Activated T-cell treated with anti-CD3 and anti-CD28 coated beads, Interleukin-2, amount 50 U/mL, for 48 hours (primary cell): ENCODE measurements at regions not wholly inside any gene's neighbourhood (a gene's known extent, or its start where the extent isn't known, plus 50 kb on each side); places are given as distances from the start of the nearest gene placed in this dataset.
"Not testable (repeated sequence)": the region's sequence is repeated elsewhere in the genome, so short reads cannot be mapped to it uniquely, and the experiment has no call there.

ENCODE experiments used
- DNase-seq, 2 experiments: peaks; one replicate each; pipeline ENCODE4 v3.0.0-alpha.2; 2020

- no peak for DNase-seq
Measured at GRCh38 chr6:144479991-144480390, 194.9 kb downstream of the UTRN start.

DNA sequence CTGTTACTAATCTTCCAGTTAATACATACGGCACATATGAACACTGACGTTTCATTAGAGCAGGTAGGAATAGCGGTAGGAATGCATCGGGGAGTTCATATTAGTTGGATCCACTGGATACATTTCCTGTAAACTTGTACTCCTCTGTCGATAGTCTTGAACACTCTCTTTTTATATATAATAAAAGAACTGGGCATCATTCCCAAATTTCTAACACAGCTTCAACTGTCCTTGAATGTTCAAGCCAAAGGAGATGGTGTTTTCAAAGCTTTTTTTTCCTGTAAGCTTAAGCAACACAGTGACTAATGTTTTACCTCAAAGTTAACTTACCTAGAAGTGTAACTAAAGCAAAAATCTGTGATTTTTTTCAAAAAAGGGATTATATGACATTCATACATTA, 195.3 kb downstream of the UTRN start:
- no peak for DNase-seq

DNA sequence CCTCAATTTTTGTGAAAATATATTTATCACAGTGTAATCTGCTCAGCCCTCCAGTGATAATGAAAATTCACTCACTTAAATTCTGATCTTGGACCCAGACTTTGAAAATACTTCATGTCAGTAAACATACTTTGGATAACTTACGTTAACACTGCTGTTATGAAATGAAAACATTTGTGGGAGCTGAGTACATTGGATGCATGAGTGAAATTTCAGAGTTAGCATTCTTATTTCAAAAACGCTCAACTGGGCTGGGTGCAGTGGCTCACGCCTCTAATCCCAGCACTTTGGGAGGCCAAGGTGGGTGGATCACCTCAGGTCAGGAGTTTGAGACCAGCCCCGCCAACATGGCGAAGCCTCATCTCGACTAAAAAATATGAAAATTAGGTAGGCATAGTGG, 196.4 kb downstream of the UTRN start:
- DNase-seq, result no peak

GRCh38 chr6:144482142-144482541, 197.0 kb downstream of the UTRN start:
- DNase-seq, result peak; percentile 79 to 80

GRCh38 chr6:144485531-144485930, 200.4 kb downstream of the UTRN start:
- DNase-seq, result no peak

DNA sequence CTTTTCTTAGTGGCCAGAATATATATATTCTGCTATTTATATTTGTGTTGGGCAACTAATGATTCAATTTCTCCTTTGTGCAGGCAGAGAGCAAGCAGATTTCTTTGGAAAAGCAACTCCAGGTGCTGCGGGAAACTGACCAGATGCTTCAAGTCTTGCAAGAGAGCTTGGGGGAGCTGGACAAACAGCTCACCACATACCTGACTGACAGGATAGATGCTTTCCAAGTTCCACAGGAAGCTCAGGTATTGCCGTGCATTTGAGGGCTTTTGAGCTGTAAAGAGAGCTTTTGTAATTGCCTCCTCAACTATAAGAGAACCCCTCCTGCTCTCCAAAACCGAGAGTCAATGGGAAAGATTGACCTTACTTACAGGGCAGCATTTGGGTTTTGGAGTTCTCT, 203.5 kb downstream of the UTRN start:
- no peak for DNase-seq

DNA sequence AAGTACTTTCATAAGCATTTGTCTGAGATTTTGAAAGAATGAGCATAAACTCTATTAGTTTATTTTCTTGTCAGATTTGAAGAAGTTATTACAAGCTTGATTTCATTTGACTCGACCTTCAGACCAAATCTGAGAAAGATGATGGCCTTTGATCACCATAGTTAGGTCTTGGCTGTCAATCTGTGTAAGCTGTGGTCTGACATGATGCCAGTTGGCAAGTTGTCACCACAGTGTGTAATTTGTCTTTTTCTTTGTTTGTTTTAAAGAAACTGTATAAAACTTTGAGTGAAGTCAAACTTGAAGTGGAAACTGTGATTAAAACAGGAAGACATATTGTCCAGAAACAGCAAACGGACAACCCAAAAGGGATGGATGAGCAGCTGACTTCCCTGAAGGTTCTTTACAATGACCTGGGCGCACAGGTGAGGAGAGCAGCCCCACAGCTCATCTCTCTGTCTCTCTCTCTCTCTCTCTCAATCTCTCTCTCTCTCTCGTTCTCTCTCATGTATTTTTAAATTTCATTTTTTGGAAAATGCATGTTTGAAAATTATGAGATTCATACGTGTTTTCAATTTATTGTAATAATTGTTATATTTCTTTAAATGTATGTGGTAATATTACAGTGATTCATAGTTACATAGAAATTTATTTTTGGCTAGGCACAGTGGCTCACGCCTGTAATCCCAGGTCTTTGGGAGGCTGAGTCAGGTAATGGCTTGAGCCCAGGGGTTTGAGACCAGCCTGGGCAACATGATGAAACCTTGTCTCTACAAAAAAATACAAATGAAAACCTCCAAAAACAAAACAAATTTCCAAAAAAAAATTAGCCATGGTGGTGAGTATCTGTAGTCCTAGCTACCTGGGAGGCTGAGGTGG, 208.1 kb downstream of the UTRN start:
- DNase-seq, result no peak

- not testable (repeated sequence) for DNase-seq
Measured at GRCh38 chr6:144495076-144495475, 209.9 kb downstream of the UTRN start.

DNA sequence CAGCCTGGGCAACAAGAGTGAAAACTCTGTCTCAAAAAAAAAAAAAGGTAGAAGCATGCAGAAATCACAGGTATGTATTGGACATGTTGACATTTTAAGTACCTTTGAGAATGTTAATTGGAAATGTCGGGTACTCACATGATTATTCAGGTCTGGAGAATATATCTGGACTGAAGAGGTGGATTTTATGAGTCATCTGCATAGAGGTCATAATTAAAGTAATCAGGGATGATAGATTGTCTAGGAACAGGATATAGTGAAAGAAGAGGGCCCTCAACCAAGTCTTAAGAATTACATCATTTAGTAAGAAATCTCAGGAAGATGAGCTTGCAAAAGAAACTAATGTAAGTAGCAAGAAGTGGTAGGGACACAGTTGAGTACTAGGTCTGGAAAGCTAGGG, 212.5 kb downstream of the UTRN start:
- DNase-seq, result no peak

GRCh38 chr6:144500892-144501291, 215.8 kb downstream of the UTRN start:
- no peak for DNase-seq

- DNase-seq, result not testable (repeated sequence)
Measured at GRCh38 chr6:144505214-144505613, 220.1 kb downstream of the UTRN start.

DNA sequence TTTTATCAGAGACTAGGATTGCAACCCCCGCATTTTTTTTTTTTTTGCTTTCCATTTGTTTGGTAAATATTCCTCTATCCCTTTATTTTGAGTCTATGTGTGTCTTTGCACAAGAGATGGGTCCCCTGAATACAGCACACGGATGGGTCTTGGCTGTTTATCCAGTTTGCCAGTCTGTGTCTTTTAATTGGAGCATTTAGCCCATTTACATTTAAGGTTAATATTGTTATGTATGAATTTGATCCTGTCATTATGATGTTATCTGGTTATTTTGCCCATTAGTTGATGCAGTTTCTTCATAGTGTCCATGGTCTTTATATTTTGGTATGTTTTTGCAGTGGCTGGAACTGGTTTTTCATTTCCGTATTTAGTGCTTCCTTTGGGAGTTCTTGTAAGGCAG, 220.9 kb downstream of the UTRN start:
- not testable (repeated sequence) for DNase-seq

DNA sequence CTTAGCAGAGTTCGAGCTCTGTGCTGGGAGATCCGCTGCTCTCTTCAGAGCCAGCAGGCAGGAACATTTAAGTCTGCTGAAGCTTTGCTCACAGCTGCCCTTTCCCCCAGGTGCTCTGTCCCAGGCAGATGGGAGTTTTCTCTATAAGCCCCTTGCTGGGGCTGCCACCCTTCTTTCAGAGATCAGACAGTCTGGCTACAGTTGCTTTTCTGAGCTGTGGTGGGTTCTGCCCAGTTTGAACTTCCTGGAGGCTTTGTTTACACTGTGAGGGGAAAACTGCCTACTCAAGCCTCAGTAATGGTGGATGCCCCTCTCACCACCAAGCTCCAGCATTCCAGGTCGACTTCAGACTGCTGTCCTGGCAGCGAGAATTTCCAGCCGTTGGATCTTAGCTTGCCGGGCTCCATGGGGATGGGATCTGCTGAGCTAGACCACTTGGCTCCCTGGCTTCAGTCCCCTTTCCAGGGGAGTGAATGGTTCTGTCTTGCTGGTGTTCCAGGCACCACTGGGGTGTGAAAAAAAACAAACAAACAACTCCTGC, 222.7 kb downstream of the UTRN start:
- not testable (repeated sequence) for DNase-seq

DNA sequence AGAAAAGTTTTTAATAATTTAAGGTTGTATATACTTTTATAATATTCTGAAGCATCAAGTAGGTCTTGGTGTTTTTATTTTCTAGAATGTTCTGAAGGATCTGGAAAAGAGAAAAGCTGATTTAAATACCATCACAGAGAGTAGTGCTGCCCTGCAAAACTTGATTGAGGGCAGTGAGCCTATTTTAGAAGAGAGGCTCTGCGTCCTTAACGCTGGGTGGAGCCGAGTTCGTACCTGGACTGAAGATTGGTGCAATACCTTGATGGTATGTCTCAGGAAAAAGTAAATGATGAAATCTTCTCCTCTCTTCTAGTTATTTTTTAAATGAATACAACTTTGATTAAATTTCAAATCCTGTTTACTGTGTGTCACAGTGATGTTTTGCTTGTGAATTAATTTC, 225.7 kb downstream of the UTRN start:
- DNase-seq, result no peak

DNA sequence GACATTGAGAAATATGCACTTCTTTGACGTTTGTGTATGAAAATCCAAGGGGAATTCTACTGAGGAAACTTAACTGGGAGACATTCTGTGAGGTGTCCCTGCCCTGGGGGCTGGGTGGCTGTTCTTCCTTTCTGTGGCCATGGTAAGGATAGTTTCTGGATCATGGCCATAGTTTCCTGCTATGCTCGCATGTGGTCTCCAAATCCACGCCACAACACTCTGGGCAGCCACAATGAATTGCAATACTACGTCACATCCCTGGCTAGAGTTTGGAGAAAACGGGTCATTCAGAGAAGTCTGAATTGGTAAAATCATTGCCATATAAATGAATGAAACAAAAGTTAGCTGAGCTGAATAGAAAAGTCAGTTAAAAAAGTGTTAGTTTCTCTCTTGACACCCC, 230.6 kb downstream of the UTRN start:
- no peak for DNase-seq

DNA sequence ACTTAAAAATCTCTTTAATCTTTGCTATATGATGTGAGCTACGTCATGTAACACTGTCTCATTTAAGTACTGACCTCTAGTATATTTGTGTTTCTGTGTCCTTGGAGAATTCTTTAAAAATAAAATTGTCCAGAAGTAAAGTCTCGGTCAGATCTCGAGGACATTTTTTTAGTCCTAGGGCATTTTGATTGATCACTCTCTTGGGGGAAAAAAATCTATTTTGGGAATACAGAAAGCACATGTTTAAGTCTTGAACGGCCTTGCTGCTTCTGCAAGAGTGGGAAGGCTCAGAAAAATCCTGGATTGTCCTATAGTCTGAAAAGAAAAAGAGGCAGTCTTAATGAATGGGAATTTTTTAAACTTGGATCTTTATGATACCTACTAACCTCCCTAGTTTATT, 234.3 kb downstream of the UTRN start:
- no peak for DNase-seq

DNA sequence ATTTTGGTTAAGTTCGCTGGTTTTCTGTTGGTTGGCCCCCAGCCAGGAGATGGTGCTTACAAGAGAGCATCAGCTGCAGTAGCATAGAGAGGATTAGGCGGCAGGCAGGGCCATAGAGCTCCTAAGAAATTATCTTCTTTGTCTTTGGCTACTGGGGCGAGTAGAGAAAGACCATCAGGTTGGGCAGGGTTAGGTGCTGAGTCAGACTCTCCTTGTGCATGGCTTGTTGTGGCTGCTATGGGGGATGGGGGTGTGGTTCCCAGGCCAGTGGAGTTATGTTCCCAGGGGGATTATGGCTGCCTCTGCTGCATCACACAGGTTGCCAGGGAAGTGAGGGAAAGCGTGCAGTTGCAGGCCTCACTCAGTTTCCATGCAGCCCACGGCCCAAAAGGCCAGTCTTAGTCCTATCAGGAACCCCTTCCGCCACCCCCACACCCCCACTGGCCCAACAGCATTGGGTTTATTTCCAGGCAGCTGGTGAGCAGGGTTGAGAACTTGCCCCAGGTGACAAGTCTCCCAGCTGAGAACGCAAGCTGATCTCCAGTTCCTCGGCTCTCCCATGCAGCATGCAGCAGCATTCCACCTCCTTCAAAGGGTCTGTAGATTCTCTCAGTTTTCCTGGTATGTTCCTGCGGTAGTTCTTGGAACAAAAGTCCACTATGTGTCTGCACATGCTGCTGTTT, 243.7 kb downstream of the UTRN start:
- no peak for DNase-seq

DNA sequence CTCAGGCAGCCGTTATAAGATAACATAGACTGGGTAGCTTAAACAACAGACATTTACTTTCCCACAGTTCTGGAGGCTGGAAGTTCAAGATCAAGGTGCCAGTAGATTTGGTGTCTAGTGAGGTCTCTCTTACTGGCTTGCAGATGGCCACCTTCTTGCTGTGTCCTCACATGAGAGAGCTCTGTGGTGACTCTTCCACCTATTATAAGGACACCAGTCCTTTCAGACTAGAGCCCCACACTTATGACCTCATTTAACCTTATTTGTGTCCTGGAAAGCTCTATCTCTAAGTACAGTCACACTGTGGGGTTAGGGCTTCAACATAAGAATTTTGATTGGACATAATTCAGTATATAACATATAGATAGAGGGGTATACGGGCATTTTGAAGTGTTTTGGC, 245.0 kb downstream of the UTRN start:
- no peak for DNase-seq

GRCh38 chr6:144532238-144532637, 247.1 kb downstream of the UTRN start:
- DNase-seq, result not testable (repeated sequence)

DNA sequence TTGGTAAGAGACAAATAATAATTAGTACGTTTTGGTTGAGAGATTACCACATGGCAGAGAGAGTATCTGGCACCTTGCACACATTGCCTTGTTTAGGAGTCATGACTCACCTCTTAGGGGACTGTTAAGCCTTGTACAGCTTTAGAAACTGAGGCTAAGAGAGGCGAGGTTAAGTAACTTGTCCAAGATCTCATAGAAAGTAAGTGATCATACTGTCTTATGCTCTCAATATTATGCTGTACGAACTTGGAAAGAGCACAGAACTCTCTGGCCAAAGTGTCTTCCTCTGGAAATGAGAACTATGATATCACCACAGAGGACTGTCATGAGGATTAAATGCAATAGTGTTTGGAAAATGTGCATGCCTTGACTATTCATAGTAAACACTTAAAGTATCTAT, 249.0 kb downstream of the UTRN start:
- no peak for DNase-seq

- no peak for DNase-seq
Measured at GRCh38 chr6:144535630-144536029, 250.5 kb downstream of the UTRN start.

- DNase-seq, result no peak
Measured at GRCh38 chr6:144536079-144536478, 250.9 kb downstream of the UTRN start.

- no peak for DNase-seq
Measured at GRCh38 chr6:144543006-144543871, 258.1 kb downstream of the UTRN start.
